A673 (cell line): ENCODE measurements at regions not wholly inside any gene's neighbourhood (a gene's known extent, or its start where the extent isn't known, plus 50 kb on each side); places are given as distances from the start of the nearest gene placed in this dataset.

Experiments used
- BruUV-seq: library from RNA; stranded (reverse); fragments of 400-500 nt; replicated peaks from 2 replicates; lab custom pipeline; 2021; lab: Mats Ljungman, UMichigan
- CTCF ChIA-PET: fragments of 300-600 bp; sonication (Branson Sonifier 250); formaldehyde crosslinking; loops from one replicate; lab custom pipeline; 2022; ENCODE audit warnings: antibody characterized with exemption; lab: Charles Lee
- POLR2A ChIA-PET: fragments of 300-600 bp; sonication (Branson Sonifier 250); formaldehyde crosslinking; loops from one replicate; lab custom pipeline; 2022; ENCODE audit warnings: antibody characterized with exemption; ENCODE audit not compliant: low non-redundant PET; lab: Charles Lee
- DNase-seq: peaks from one replicate; pipeline ENCODE4 v3.0.0-alpha.2; 2015; ENCODE audit warnings: low spot score
- H3K27ac ChIP-seq: fragments of 200-600 bp; sonication (generic); 2 replicates; pipeline ENCODE4 v1.5.1; 2016; ENCODE audit warnings: mixed run types, low read depth, mild to moderate bottlenecking, mixed read lengths, antibody characterized with exemption, low read length; ENCODE audit not compliant: poor library complexity, severe bottlenecking
- H3K27me3 ChIP-seq: fragments of 200-600 bp; sonication (generic); replicated peaks from 2 replicates; pipeline ENCODE4 v1.6.1; 2017; ENCODE audit warnings: mixed run types, low read depth, mild to moderate bottlenecking, mixed read lengths, antibody characterized with exemption, low read length; ENCODE audit not compliant: insufficient read depth, poor library complexity
- H3K36me3 ChIP-seq: fragments of 200-600 bp; sonication (generic); 2 replicates; pipeline ENCODE4 v1.6.1; 2016; ENCODE audit warnings: mixed run types, mild to moderate bottlenecking, mixed read lengths, antibody characterized with exemption, low read length; ENCODE audit not compliant: insufficient read depth, poor library complexity, severe bottlenecking
- H3K4me1 ChIP-seq: fragments of 200-600 bp; sonication (generic); 2 replicates; pipeline ENCODE4 v1.6.1; 2017; ENCODE audit warnings: mixed run types, mild to moderate bottlenecking, mixed read lengths, antibody characterized with exemption, low read length; ENCODE audit not compliant: insufficient read depth, poor library complexity, severe bottlenecking
- H3K4me3 ChIP-seq: fragments of 200-600 bp; sonication (generic); 2 replicates; pipeline ENCODE4 v1.5.1; 2016; ENCODE audit warnings: low read depth, mixed run types, mild to moderate bottlenecking, mixed read lengths, low read length; ENCODE audit not compliant: poor library complexity, severe bottlenecking
- H3K9me3 ChIP-seq: fragments of 200-600 bp; sonication (generic); 2 replicates; pipeline ENCODE4 v1.6.1; 2016; ENCODE audit warnings: mixed run types, low read depth, mild to moderate bottlenecking, mixed read lengths, antibody characterized with exemption, low read length; ENCODE audit not compliant: poor library complexity, severe bottlenecking
- EZH2 ChIP-seq: fragments of 200-600 bp; sonication (generic); IDR thresholded peaks from 2 replicates; pipeline ENCODE4 v1.6.1; 2017; ENCODE audit warnings: borderline replicate concordance, low read depth, mild to moderate bottlenecking, mixed read lengths, antibody characterized with exemption, low read length; ENCODE audit not compliant: poor library complexity, severe bottlenecking
- intact Hi-C: fragments of 100-400 bp; cut with micrococcal nuclease; formaldehyde crosslinking; loops from one replicate; pipeline ENCODE4 v1.10.0; 2022; ENCODE audit not compliant: unreplicated experiment
- TF ChIP-seq, protein P1 (sequence below): fragments of 300-800, 200-600 bp; sonication (generic); conservative IDR thresholded peaks from 2 replicates; pipeline ENCODE4 v1.5.1; 2017; ENCODE audit warnings: low read depth, mild to moderate bottlenecking, antibody characterized with exemption, low read length, moderate library complexity, mixed read lengths

DNA sequence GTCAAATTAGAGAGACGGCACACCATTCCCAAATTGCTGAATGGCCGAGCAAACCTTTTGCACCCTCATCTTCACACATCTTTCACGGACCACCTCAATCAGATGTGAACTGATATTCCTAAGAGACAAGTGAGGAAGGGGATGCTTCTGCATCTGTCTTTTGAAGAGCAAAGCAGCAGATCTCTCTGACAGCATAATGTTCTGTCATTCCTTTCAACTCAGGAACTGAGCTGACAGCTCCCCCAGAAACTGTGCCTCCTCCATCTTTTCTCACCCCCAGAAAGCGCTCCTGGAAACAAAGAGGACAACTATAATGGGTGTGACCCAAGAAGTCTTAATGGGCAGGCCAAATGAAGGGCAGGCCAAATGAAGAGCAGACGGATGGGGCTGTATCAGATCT lies 256.4 kb downstream of the C1orf94 start:
- peaks cover 5% of the 10 kb centered on the region for H3K27me3 ChIP-seq
- H3K9me3 ChIP-seq = no peaks in the 10 kb centered on the region
- BruUV-seq = no TSS peak
- CTCF ChIA-PET = no interaction called here
- no peak overlapping the region for H3K27ac ChIP-seq
- H3K4me1 ChIP-seq = no peaks in the 10 kb centered on the region
- POLR2A ChIA-PET = no interaction called here
- intact Hi-C loops = no loop called here
- DNase-seq = no peak
- TF ChIP-seq, protein P1, sequence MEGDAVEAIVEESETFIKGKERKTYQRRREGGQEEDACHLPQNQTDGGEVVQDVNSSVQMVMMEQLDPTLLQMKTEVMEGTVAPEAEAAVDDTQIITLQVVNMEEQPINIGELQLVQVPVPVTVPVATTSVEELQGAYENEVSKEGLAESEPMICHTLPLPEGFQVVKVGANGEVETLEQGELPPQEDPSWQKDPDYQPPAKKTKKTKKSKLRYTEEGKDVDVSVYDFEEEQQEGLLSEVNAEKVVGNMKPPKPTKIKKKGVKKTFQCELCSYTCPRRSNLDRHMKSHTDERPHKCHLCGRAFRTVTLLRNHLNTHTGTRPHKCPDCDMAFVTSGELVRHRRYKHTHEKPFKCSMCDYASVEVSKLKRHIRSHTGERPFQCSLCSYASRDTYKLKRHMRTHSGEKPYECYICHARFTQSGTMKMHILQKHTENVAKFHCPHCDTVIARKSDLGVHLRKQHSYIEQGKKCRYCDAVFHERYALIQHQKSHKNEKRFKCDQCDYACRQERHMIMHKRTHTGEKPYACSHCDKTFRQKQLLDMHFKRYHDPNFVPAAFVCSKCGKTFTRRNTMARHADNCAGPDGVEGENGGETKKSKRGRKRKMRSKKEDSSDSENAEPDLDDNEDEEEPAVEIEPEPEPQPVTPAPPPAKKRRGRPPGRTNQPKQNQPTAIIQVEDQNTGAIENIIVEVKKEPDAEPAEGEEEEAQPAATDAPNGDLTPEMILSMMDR = no peak
- TF ChIP-seq EZH2 = no peak
- H3K36me3 ChIP-seq = no peaks in the 10 kb centered on the region
- H3K4me3 ChIP-seq = no peak overlapping the region

DNA sequence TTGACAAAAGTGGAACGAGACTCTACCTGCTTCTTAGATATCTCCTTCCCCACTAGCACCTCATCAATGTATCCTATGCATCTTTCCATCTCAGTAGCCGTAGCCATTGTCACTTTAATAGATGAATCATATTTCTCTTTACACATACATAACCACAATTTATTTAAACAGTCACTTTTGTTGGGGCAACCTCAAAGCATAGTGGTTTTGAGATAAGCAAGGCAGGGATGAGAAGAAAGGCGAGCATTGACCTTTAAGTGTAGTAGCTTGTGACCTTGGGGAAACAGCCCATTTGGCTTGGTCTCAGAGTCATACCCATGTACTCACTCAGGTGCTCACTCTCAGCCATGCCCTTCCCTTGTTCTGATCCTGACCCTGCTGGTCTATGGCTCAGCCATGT lies 260.1 kb downstream of the C1orf94 start:
- intact Hi-C loops = no loop called here
- H3K4me1 ChIP-seq = no peaks in the 10 kb centered on the region
- no peaks in the 10 kb centered on the region for H3K9me3 ChIP-seq
- ChIA-PET POLR2A (no interaction called here), CTCF (no interaction called here)
- no peaks in the 10 kb centered on the region for H3K36me3 ChIP-seq
- peaks cover 35% of the 10 kb centered on the region for H3K27me3 ChIP-seq
- TF ChIP-seq, protein P1 = no peak
- TF ChIP-seq EZH2 = no peak
- H3K27ac ChIP-seq = no peak overlapping the region
- no peak for DNase-seq
- no TSS peak for BruUV-seq
- H3K4me3 ChIP-seq = no peak overlapping the region

DNA sequence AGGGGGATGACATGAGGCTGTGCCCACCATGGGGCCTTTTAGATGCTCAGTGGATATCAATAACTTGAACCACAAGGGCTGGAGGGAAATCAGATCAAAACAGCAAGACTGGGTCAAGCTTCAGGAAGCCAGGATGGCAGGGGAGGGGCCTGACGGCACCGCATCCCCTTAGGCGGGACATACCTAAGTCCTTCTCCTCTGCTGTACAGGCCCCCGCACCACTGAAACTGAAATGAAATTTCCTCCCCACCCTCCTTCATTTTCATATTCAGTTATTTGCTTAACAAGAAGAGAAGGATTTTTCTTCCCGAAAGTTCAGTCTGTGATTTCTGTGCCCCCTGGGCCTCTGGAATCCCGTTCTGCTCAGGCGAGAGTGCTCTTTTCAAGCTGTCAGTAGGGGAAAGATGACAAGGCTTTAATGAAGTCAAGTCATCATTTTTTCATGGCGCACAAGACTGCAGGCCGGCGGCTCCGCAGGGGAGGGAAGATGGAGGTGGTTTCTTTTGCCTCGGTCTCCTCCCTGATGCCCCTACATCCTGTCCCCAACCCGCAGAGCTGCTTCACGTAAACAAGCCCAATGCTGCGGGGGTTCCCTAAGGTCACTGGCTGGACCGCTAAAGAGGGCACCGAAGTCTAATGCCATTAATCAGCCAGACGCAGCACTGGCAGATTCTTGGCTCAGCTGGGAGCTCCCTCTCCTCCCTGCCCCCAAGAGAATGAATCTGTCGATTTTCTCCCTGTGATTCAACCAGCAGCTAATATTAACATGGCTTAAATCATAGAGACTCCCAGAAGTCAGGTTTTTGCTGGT lies 264.8 kb downstream of the C1orf94 start:
- ChIA-PET POLR2A (no interaction called here), CTCF (no interaction called here)
- H3K4me3 ChIP-seq = no peak overlapping the region
- no TSS peak for BruUV-seq
- TF ChIP-seq, protein P1 = no peak
- no peak for TF ChIP-seq EZH2
- DNase-seq = no peak
- no peaks in the 10 kb centered on the region for H3K4me1 ChIP-seq
- H3K9me3 ChIP-seq = no peaks in the 10 kb centered on the region
- H3K27ac ChIP-seq = no peak overlapping the region
- H3K36me3 ChIP-seq = no peaks in the 10 kb centered on the region
- peaks cover 46% of the 10 kb centered on the region for H3K27me3 ChIP-seq
- intact Hi-C loops = no loop called here
